Germinal center (tissue), 1 donor: ENCODE measurements at regions not wholly inside any gene's neighbourhood (a gene's known extent, or its start where the extent isn't known, plus 50 kb on each side); places are given as distances from the start of the nearest gene placed in this dataset.

Experiments
- DNase-seq: peaks from one replicate; pipeline ENCODE4 v3.0.0; 2012; ENCODE audit warnings: mixed read lengths, low spot score

DNA sequence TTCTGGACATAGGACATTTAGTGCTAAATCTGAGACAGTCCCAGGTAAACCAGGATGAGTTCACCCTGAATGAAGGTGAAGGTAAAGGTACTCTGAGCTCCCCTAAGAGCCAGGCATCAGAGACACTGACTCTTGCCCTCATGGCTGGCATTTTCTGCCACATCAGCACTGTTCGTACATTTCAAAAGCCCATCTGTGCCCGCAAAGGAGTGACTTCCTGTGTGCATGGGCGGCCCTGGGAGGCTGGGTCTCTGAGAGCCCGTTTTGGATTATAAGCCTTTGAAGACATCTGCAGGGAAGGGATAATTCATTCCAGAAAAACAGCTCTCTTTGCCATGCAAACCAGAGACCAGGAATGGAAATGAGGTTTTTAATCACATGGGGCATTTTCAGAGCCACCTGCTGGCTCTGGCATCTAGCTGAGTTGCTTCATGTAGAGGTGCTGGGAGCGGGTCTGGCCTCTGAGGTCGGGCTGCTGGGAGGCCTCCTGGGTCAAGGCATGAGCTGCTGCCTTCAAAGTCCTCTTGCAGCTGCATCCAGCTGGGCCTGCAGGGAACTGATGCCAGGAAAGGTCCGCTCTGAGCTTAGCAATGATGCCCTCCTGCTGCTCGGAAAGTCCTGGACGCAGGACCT, 348.3 kb downstream of the DHX35 start:
- no peak for DNase-seq

DNA sequence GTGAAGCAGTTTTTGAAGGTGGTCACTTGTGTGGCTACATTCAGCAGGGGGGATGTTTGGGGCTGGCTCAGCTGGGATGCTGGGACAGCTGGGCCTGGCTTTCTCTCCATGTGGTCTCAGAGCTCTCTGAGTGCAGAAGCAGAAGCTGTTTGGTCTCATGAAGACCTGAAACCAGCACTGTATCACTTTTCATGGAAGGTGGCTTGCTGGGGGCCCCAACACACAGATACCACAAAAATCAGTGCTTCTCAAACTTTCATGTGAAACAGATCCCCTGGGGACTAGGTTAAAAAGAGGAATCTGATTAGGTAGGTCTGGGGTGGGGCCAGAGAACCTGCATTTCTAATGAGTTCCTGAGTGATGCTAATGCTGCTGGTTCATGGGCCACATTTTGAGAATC, 347.3 kb downstream of the DHX35 start:
- DNase-seq = no peak

DNA sequence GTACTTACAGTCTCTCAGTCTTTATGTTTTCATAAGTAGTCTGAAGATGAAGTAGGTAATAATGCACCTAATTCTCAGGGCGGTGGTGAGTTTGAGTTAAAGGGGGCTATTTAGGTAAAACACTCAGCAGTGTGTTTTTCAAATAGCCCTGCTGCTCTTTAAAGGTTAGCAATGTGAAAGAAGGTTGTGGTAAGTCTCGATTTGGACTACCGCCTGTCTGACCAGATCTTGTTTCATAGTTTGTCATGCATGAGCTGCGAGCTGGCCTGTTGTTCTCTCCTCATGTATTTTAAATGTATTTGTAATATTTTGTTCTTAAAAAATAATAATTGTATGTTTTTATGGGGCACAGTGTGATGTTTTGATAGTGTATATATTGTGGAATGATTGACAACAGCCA, 340.2 kb downstream of the DHX35 start:
- DNase-seq = no peak

DNA sequence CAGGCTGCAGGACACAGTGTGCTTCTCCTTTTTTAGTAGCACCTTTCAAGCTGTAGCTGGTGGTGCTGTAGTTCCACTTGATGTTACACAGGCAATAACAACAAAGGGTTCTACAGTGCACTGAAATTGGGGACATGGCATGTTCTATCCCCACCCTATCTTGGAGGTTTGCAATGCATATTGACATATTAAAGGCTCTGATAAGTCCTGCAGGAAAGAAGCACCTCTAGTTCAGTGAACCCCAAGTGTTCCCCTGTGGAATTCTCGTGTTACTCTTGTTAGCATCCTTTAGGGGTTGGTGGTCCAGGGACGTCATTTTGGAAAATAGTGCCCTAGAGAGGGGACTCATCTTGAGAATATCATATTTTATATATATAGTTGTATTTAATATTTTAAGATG, 337.6 kb downstream of the DHX35 start:
- no peak for DNase-seq

DNA sequence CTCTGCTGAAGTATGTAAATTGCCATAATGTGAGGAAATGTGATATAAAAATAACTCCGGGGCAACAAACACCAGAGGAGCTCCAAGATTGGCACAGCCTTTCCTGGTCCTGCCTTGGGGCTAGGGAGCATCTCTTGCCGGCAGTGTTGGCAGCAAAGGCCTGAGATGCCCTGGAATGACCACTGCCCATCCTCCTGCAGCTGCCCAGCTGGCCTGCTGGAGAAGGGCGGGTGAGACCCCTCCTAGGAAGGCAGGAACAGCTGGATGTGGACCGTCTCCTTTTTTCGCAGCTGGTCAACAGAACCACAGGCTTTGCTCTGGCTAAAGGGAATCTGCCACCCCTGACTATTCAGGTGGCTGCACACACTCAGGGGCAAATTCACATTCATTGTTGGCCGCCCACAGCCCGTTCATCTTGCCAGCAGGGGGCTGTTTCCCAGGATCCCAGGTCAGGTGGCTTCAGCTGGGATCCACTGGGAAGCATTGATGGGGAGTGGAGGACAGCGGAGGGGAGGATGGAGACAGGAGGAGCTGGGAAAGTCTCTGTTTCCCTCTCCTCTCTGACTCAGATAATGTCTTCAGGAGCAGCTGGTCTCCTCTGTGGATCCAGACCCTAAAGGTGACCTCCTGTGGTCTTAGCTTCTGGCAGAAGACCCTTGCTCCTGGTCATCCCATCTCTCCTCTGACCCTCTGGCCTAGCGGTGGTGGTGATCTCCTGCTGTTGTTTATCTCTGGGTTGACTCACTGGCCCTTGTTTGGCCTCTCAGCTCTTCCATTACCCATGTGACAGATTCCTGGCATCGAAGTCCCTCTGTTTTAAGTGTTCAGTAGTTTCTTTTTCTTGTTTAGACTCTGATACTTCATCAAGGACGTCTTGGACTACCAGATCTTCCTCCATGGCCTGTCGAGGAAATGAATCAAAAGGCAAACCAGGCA, 336.7 kb downstream of the DHX35 start:
- no peak for DNase-seq

DNA sequence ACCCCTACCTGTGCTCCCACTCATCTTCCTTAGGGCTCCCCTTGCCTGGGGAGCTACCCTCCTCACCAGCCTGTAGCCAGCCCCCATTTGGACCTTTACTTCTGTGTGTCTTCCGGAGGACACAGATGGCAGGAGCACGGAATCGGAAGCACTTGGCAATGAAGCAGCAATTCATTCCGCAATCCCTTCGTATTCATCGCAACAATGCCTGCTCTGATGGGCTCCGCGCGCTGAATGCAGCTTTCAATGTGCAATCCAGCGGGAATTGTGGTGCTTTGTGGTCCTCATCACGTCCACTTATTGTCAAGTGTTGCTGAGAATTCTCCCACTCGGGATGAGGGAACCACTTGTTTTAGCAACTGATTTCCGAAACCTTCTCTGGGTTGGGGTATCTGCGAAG, 336.0 kb downstream of the DHX35 start:
- DNase-seq = no peak

DNA sequence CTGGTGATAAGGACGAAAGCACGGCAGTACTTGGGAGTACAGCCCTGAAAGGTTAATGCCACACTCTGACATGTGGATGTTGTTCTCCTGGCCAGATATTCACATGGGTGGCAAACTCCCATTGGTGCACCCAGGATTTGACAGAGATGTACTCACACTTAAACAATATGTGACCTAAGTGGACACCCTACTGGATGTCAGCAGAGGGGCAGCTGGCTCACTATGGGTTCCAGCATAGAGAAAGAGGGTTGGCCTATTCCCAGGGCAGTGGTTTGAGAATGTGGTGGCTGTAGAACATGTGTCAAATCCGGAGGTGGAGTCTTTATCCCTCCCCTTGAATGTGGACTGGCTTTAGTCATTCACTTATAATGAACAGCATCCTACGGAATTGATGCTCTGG, 333.2 kb downstream of the DHX35 start:
- no peak for DNase-seq

DNA sequence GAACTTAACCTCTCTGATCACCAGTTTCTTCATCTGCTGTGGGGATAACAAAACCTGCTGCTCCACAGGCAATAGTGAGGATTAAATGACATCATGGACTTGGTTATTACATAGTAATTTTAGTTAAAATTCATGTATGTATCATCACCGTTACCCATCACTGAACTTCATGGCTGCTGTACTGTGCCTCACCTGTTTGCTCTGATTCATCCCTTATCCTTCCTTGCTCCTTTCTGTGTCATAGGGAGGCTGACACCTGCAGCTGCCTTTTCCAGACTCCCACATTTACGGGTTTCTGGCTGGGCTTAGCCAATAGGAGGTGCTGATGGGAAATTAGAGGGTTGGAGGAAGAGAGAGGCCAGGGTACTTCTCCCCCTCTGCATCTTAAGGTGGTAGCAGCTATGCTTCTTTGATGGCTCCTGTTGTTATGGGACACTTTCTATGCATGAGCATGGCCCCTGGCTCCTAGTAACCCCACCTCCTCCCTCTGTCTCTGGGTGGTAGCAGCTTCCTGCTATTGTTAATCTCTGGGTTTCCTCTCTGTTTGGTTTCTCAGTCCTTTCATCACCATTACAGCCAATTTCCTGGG, 332.1 kb downstream of the DHX35 start:
- DNase-seq = no peak

DNA sequence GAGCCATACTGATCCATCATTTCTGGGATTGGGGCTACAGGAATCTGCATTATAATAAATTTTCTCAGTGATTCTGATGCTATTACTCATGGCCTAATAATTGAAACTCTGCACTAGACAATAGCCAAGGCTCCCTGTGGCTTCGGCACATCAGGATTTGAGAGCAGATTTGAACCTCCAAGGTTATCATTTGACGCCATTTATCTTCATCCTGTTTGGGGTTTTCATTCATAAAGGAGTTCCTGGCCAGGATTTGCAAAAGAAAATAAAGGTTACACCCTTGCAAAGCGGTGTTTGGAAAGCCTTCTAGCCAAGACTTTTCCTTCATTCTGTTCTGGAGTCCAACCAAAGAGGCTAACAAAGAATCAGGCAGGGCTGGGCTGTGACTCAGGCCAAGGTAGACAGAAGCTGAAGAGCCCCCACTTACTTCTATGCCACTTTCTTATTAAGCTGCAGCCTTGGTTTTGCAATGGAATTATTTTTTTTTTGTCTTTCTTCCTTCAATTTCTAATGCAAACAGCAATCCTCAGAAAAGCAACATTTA, 330.1 kb downstream of the DHX35 start:
- no peak for DNase-seq

DNA sequence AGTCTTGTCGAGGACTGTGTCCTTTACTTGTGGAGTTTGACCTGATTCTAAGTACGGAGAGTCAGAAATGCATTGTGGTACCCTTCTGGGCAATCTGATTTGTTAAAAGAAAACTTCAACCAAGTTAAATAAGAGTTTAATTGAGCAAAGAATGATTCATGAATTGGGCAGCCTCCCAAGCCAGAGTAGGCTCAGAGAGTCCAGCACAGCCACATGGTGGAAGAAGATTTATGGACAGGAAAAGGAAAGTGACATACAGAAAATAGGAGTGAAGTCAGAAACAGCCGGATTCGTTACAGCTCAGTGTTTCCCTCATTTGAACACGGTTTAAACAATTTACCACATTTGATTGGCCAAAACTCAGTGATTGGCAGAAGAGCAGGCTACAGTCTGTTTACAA, 329.2 kb downstream of the DHX35 start:
- no peak for DNase-seq

DNA sequence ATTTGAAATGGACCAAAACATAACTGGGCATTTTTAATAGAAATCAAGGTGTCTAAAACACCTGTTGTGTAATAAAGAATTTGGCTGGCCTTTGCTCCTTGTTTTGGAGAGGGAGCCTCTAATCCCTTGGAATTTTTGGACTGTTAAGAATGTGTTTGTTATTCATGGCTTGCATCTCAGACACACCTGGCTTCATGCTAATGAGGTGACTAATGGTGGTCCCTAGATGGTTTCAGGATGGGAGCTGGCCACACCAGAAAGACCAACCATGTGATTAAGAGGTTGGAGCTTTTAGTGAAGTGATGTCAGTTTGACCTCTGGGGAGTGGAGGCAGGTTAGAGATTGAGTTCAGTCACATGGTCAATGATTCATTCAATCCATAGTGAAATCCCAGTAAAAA, 328.4 kb downstream of the DHX35 start:
- no peak for DNase-seq

DNA sequence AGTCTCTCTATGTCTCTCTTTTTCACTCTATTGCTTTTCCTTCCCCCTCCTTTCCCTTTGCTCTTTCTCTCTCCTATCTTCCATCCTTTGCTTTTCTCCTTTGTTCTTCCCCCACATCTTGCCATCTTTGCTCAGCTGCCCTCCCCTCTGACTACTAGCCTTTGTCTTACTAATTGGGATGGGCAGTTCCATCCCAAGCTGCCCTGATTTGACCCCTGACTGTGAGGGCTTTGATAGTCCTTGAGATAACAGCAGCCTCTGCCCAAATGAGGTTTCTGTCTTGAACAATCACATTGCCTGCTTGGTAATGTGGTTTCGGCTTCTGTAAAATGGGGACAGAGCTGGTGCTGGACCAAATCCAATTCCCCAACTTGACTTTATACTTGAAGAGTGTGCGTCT, 327.7 kb downstream of the DHX35 start:
- DNase-seq = no peak

DNA sequence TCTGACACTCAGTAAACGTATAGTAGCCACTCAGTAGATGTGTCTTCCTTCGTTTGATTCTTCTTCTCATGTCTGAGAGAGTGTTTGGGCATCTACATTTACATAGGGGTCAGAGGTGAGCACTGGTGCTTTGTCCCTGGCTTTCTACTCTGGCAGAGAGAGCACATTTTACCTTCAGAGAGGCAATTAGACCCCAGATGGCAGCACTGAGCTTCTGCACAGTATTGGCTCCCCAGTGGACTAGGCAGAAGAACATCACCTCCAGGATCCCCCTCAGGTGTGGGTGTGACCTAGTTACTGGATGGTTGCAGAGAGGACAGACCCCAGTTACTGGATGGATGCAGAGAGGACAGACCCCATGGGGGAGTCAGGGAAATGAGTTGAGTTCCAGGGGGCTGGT, 327.2 kb downstream of the DHX35 start:
- peak; percentile 21 for DNase-seq

DNA sequence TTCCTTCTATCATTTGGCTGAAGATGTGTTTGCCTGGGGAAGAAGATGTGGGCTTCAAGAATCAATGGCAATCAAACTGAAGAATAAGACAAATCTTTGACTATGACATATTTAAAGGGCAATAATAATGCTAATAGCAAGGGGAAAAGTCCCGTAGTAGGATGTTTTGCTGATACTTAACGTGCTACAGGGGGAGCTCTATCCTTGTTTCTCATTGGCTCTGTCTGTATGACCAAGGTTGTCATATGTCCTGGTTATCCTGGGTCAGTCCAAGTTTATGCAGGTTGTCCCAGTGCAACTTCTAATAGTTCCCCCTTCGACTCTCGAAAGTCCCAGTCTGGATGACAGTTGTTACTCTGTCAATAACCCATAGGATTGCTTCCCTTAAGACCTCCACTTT, 321.3 kb downstream of the DHX35 start:
- DNase-seq = no peak

DNA sequence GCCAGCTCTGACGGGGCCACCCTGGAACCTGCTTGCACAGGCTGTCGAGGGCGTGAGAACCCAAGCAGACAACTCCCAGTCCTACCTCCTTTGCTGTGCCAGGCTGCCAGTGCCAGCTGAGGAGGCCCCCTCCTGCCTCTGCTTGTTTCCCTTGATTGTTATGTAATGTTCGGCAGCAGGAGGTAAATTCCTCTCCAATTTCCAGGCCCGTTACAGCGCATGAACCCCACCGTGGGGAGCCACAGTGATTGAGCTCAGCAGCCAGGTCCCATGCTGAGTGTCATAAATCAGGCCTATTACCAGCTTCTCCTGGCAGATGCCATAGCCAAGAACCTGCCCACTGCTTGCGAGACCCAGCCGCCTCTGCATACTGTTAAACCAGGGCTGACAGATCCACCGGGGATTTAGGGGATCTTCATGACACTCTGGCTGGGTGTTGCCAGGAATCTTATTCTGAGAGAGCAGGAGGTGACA, 320.5 kb downstream of the DHX35 start:
- no peak for DNase-seq

DNA sequence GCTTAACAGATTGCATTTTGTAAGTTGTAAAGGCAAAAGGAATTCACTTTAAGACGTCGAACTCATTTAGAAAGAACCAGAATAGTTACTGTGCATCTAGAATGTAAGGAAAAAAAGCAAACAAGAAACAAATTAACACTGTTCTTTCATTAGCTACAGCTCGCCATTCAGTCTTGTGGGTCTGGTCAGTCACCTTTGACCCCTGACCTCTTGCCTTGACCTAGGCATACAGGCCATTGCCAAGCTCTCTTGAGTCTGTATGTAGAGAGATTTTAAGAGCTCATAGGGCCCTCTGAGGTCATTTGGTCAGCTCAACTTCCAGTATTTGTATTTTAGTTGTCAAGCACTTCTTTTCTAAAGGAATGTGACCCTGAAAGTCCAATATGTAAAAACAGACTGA, 318.7 kb downstream of the DHX35 start:
- no peak for DNase-seq

DNA sequence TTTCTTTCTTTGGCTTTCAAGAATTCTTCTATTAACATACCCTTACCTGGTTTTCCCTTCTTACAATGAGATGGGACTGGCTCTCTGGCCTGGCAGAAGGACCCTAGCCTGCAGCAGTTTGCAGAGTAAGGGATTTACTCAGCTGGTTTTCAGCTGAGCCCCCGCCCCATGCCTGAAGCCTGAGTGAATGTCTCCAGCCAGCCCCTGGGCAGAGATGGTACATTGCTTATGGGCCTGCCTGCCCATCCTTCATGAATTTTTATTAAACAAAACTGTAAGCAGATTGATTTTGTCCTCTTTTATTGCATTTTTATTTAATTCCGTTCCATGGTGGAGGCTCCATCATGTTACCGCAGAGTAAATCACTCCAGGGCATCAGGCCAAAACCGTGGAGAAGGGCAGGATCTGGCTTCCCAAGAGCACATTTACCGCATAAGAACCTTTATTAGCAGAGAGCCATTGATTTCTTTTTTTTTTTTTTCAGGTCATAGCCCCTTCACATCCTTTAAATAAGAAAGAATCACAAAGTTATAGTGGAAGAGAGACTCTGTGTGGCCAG, 316.2 kb downstream of the DHX35 start:
- DNase-seq = no peak

DNA sequence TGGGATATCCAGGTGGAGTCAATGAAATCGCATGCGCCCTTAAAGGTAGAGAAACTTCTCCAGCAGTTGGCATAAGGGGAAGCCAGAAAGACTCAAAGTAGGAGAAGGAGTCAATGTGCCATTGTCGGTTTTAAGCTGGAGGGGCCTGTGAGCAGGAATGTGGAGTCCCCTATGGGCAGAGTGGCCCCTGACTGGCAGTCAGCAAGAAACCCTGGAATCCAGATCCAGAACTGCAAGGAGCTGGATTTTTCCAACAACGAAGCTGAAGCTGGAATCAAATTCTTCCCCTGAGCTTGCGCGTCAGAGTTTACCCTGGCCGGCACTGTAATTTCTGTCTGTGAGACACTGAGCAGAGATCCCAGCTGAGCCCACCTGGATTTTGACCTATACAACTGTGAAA, 315.0 kb downstream of the DHX35 start:
- no peak for DNase-seq

DNA sequence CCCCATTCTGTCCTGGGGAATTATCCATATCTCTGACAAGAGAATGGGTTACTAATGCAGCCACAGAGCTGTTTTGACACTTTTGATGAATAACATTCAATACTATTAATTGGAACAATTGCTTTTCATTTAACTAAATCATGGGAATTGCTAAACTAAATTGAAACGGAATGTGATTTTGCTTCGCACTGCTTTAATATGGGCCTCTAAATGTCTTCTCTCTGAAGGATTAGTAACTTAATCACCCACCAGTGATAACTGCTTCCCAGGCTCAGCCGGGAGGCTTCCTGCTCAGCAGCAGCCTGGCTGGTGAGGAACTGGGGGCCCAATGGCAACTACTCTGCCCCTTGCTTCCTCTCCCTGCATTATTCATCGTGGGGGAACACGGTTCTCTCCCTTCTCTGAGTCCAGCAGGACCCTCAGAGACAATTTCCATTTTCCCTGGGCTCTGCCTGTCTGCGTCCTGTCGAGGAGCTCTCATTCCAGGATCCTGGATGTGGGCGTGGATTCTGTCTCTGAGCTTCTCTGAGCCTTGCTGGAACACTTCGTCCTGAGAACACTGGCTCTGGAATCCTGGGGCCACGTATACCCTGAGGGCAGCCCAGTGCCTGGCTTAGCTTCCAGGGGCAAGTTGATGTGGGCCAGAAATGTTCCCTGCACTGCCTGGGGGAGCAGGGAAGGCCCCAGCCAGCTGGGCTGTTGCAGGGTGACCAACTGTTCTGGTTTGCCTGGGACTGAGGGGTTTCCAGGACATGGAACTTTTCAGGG, 308.9 kb downstream of the DHX35 start:
- DNase-seq = no peak

DNA sequence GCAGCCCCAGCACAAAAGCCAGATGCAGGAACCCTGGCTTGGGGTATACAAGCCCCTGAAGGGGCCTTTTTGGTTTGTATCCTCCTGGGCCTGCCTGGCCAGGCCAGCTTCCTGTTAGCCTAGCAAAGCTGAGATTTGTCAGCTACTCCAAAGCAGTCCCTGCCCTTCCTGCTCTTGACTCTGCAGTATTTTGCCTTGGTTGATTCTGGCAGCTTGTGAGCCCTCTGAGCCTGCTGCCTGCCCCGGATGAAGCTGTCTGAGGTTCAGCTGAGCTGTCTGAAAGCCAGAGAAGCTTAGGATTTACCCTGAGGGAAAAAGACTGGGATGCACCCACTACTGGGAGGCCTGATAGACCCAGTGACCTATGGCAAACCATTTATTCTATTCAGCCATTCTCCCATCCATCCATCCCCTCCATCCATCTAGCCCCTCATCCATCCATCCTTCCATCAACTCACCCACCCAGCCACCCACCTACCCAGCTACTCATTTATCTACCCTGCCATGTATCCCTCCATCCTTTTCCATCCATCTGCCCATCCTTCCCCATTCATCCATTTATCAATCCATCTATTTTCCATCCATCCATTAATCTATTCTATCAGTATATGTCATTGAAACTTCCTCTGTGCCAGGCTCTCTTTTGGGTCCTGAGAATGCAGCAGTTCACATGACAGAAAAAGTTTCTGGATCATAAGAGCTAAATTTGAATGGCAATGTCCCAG, 307.5 kb downstream of the DHX35 start:
- DNase-seq = no peak

DNA sequence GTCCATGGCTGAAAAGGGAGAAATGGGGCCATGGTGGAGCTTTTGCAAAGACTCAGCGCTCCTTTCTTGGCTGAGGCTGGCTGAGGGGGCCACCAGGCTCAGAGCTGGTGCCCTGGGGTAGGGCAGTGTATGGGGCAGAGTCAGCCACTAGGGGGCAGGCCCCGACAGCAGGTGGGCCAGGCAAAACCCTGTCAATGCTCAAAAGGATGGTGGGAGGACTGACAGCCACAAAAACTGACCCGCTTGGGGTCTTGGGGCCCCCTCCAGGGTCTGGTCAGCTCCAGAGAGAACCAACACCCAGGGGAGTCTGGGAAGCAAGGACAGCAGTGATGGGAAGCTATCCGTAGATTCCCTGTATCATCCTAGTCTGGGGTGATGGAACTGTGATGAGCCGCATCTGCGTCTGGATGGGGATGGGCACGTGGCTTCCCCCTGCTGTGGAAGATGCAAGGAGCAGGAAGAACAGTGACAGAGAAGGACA, 306.9 kb downstream of the DHX35 start:
- DNase-seq = peak; percentile 63
